ENCODE measurements at regions not wholly inside any gene's neighbourhood (a gene's known extent, or its start where the extent isn't known, plus 50 kb on each side); places are given as distances from the start of the nearest gene placed in this dataset.
"Not testable (repeated sequence)": the region's sequence is repeated elsewhere in the genome, so short reads cannot be mapped to it uniquely, and the experiment has no call there.

GRCh38 chr3:27556887-27557286 lies 72.7 kb upstream of the SLC4A7 start:
- no peak for DNase-seq (ENCODE audit: low spot score)

DNA sequence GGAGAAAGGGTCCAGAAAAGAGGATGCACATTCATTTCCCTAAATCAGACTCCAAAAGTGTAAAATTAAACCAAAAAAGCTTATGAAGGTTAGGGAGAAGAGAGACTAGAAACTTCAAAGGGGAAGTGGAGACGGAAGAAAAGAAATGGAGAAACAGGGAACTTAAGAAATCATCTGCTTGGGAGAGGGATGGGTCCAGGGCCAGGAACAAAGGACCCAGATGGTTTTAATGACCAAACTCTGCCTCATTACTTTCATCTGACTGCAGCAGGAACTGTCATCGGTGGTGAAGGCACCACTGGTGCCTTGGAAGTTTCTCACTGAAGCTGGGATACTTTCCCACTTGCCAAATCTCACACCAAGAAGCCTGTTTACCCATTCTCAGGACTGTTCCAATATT lies 70.5 kb upstream of the SLC4A7 start:
- DNase-seq (ENCODE audit: low spot score), result no peak

DNA sequence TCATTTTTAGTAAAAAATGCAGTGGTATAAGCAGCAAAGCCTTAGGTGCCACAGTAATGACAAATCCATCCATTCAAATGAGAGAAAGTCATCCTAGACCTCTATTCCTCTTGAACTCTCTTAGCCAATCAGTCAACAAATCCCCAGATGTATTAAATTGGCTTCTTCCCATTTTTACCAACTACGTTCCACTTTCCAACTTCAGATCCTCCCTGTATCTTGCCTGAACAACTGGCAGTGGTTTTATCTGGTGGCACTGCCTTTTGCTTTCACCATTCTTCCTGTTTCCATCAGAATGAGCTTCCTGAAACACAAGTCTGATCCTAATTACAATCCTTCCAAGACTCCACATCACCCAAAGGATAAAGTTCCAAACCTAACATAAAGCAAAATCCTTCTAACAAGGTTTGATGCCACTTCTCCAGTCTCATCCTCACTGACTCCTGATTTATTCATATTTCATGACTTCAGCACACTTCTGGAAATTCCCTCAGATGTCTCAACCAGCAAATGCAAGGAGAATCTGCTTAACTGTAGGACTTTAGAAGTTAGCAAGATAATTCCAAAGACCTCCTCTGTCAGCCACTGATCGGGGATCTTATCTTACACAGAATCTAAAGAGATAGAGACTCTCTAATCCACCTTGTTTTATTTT lies 69.8 kb upstream of the SLC4A7 start:
- DNase-seq (ENCODE audit: low spot score), result no peak

- not testable (repeated sequence) for DNase-seq (ENCODE audit: low spot score)
Observed at GRCh38 chr3:27552708-27553107, 68.5 kb upstream of the SLC4A7 start.

DNA sequence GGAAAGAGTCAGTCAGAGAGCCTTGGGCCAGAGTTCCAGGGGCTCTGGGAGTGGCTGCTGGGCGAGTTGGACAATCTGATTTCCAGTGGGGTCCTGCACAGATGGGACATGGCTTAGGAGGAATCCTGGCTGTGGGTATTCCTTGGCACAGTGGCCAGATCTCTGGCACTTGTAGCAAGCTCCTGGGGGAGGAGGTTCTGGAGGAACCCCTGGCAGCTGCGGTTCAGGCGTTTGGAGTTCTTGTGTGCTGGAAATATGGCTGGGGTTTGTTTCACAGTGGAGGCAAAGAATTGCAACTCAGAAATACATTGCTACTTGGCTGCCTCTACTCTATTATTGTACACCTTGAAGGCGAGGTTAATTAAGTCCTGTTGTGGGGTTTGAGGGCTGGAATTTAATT lies 67.2 kb upstream of the SLC4A7 start:
- not testable (repeated sequence) for DNase-seq (ENCODE audit: low spot score)

DNA sequence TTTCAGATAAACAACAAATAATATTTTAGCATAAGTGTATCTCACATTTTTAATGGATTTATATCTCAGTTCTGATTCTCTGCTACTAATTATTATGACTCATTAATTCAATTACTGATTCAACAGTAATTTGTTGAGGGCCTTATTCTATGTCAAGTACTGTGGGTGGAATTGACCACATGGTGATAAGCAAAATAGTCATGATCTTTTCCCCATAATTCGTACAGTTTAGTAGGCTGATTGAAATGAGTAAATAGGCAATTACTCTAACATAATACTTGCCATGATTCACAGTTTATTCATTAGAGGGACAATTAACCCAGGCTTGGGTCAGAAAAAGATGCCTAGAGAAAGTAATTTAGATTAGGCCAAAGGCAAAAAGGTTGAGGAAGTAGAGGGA lies 60.9 kb upstream of the SLC4A7 start:
- no peak for DNase-seq (ENCODE audit: low spot score)

GRCh38 chr3:27544372-27544865 lies 60.2 kb upstream of the SLC4A7 start:
- DNase-seq (ENCODE audit: low spot score), result no peak

- no peak for DNase-seq (ENCODE audit: low spot score)
Observed at GRCh38 chr3:27542476-27542875, 58.3 kb upstream of the SLC4A7 start.

- no peak for DNase-seq (ENCODE audit: low spot score)
Observed at GRCh38 chr3:27540231-27540630, 56.0 kb upstream of the SLC4A7 start.

GRCh38 chr3:27536491-27536890 lies 52.3 kb upstream of the SLC4A7 start:
- DNase-seq (ENCODE audit: low spot score), result no peak

DNA sequence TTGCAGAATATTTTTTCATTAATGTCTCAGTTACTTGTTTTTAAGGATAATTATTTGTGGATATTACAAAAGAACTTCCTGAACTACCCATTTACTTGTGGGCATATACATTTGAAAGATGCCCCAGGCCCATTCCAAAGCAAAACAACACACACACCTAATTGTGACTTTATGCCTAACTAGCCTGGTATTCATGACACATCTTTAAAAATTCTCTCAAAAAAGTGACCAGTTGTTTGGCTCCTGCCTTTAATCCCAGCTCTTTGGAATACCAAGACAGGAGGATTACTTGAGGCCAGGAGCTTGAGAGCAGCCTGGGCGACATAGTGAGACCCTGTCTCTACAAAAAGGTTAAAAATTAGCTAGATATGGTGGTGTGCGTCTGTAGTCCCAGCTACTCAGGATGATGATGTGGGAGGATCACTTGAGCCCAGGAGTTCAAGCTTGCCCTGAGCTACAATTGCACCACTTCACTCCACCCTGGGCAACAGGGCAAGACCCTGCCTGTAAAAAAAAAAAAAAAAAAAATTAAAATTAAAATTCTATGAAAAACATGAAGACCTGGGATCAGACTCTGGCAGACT lies 51.7 kb upstream of the SLC4A7 start:
- no peak for DNase-seq (ENCODE audit: low spot score)

- DNase-seq (ENCODE audit: low spot score), result peak; percentile 64
Observed at GRCh38 chr3:27533718-27534573, 49.8 kb upstream of the SLC4A7 start.

Measured in Ammon's horn (tissue), 1 donor.